ENCODE measurements at regions not wholly inside any gene's neighbourhood (a gene's known extent, or its start where the extent isn't known, plus 50 kb on each side); places are given as distances from the start of the nearest gene placed in this dataset.
"Not testable (repeated sequence)": the region's sequence is repeated elsewhere in the genome, so short reads cannot be mapped to it uniquely, and the experiment has no call there.

GRCh38 chr21:9959220-9959964 lies 562.0 kb upstream of the TPTE start:
- DNase-seq = not testable (repeated sequence)

- not testable (repeated sequence) for DNase-seq
Observed at GRCh38 chr21:9969399-9969798, 552.0 kb upstream of the TPTE start.

- DNase-seq = not testable (repeated sequence)
Observed at GRCh38 chr21:9972018-9972417, 549.4 kb upstream of the TPTE start.

- DNase-seq = not testable (repeated sequence)
Observed at GRCh38 chr21:9978371-9978770, 543.0 kb upstream of the TPTE start.

GRCh38 chr21:9997507-9997906 lies 523.9 kb upstream of the TPTE start:
- not testable (repeated sequence) for DNase-seq

- not testable (repeated sequence) for DNase-seq
Observed at GRCh38 chr21:10002762-10003313, 518.5 kb upstream of the TPTE start.

GRCh38 chr21:10005791-10006190 lies 515.6 kb upstream of the TPTE start:
- DNase-seq = not testable (repeated sequence)

- not testable (repeated sequence) for DNase-seq
Observed at GRCh38 chr21:10016991-10017390, 504.4 kb upstream of the TPTE start.

GRCh38 chr21:10017757-10018156 lies 503.6 kb upstream of the TPTE start:
- DNase-seq = not testable (repeated sequence)

- DNase-seq = not testable (repeated sequence)
Observed at GRCh38 chr21:10021462-10021861, 499.9 kb upstream of the TPTE start.

GRCh38 chr21:10022745-10023144 lies 498.6 kb upstream of the TPTE start:
- DNase-seq = not testable (repeated sequence)

Data from stimulated activated CD4-positive, alpha-beta T cell treated with anti-CD3 and anti-CD28 coated beads, Interleukin-4, amount 100 ng/mL, for 1 hour (primary cell).